ENCODE measurements at regions not wholly inside any gene's neighbourhood (a gene's known extent, or its start where the extent isn't known, plus 50 kb on each side); places are given as distances from the start of the nearest gene placed in this dataset.

GRCh38 chr12:40431169-40431568, 206.4 kb downstream of the LRRK2 start:
- Histone ChIP-seq H3K4me2 (ENCODE audit: low read depth, low read length, poor library complexity, severe bottlenecking) (no peak overlapping the region), H3K9me2 (replicated peaks; ENCODE audit: low read depth, low read length) (no peaks in the 10 kb centered on the region), H3K4me1 (ENCODE audit: insufficient read depth, low read length, poor library complexity, severe bottlenecking) (no peaks in the 10 kb centered on the region), H3F3A (ENCODE audit: low read depth) (no peaks in the 10 kb centered on the region), H3K36me3 (ENCODE audit: insufficient read depth, low read length) (no peaks in the 10 kb centered on the region), H4K20me1 (ENCODE audit: insufficient read depth, low read length, poor library complexity, severe bottlenecking) (no peaks in the 10 kb centered on the region), H3K9ac (ENCODE audit: low read depth, low read length, poor library complexity, severe bottlenecking) (no peak overlapping the region), H3K27me3 (ENCODE audit: insufficient read depth, low read length, poor library complexity, severe bottlenecking) (no peaks in the 10 kb centered on the region), H3K9me3 (ENCODE audit: insufficient read depth, low read depth, low read length) (no peaks in the 10 kb centered on the region), H3K79me2 (ENCODE audit: insufficient read depth, low read length) (no peaks in the 10 kb centered on the region), H2AFZ (ENCODE audit: low read length) (no peak overlapping the region), H3K4me3 (ENCODE audit: low read length, poor library complexity, severe bottlenecking) (no peak overlapping the region)
- TF ChIP-seq EZH2phosphoT487 (IDR thresholded peaks at IDR 0.05; ENCODE audit: borderline replicate concordance), result no peak
- TF ChIP-seq, protein P1, sequence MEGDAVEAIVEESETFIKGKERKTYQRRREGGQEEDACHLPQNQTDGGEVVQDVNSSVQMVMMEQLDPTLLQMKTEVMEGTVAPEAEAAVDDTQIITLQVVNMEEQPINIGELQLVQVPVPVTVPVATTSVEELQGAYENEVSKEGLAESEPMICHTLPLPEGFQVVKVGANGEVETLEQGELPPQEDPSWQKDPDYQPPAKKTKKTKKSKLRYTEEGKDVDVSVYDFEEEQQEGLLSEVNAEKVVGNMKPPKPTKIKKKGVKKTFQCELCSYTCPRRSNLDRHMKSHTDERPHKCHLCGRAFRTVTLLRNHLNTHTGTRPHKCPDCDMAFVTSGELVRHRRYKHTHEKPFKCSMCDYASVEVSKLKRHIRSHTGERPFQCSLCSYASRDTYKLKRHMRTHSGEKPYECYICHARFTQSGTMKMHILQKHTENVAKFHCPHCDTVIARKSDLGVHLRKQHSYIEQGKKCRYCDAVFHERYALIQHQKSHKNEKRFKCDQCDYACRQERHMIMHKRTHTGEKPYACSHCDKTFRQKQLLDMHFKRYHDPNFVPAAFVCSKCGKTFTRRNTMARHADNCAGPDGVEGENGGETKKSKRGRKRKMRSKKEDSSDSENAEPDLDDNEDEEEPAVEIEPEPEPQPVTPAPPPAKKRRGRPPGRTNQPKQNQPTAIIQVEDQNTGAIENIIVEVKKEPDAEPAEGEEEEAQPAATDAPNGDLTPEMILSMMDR (conservative IDR thresholded peaks at IDR 0.05; ENCODE audit: low read length), result no peak

DNA sequence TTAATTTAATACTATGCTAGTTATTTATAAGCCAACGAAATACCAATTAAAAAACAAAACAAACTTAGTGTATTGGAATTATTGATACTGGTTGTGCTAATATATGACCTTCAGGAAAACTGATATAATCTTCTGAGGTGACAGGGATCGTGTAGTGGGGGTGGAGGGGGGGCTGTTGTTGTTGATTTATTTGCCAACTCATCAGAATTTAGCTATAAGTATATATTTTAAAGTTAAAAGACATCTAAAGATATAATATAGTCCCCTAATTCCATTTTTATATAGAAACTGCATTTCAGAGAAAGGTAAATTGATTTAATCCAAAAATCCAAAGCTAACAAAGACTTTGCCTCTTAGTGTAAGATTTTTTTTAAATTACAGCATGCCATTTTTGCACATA, 210.5 kb downstream of the LRRK2 start:
- no peak for TF ChIP-seq EZH2phosphoT487 (IDR thresholded peaks at IDR 0.05; ENCODE audit: borderline replicate concordance)
- TF ChIP-seq, protein P1 (conservative IDR thresholded peaks at IDR 0.05; ENCODE audit: low read length), result no peak
- H3K36me3 ChIP-seq (ENCODE audit: insufficient read depth, low read length), result no peaks in the 10 kb centered on the region
- no peaks in the 10 kb centered on the region for H3F3A ChIP-seq (ENCODE audit: low read depth)
- H3K9me2 ChIP-seq (replicated peaks; ENCODE audit: low read depth, low read length), result no peaks in the 10 kb centered on the region
- no peak overlapping the region for H3K9ac ChIP-seq (ENCODE audit: low read depth, low read length, poor library complexity, severe bottlenecking)
- no peaks in the 10 kb centered on the region for H3K4me1 ChIP-seq (ENCODE audit: insufficient read depth, low read length, poor library complexity, severe bottlenecking)
- H3K9me3 ChIP-seq (ENCODE audit: insufficient read depth, low read depth, low read length), result no peaks in the 10 kb centered on the region
- H4K20me1 ChIP-seq (ENCODE audit: insufficient read depth, low read length, poor library complexity, severe bottlenecking), result no peaks in the 10 kb centered on the region
- no peaks in the 10 kb centered on the region for H3K27me3 ChIP-seq (ENCODE audit: insufficient read depth, low read length, poor library complexity, severe bottlenecking)
- no peak overlapping the region for H3K4me3 ChIP-seq (ENCODE audit: low read length, poor library complexity, severe bottlenecking)
- H3K79me2 ChIP-seq (ENCODE audit: insufficient read depth, low read length), result no peaks in the 10 kb centered on the region
- no peak overlapping the region for H2AFZ ChIP-seq (ENCODE audit: low read length)
- H3K4me2 ChIP-seq (ENCODE audit: low read depth, low read length, poor library complexity, severe bottlenecking), result no peak overlapping the region

GRCh38 chr12:40435951-40436350, 211.2 kb downstream of the LRRK2 start:
- Histone ChIP-seq H3K4me2 (ENCODE audit: low read depth, low read length, poor library complexity, severe bottlenecking) (no peak overlapping the region), H2AFZ (ENCODE audit: low read length) (no peak overlapping the region), H3K27me3 (ENCODE audit: insufficient read depth, low read length, poor library complexity, severe bottlenecking) (no peaks in the 10 kb centered on the region), H3K4me3 (ENCODE audit: low read length, poor library complexity, severe bottlenecking) (no peak overlapping the region), H3K4me1 (ENCODE audit: insufficient read depth, low read length, poor library complexity, severe bottlenecking) (no peaks in the 10 kb centered on the region), H3K36me3 (ENCODE audit: insufficient read depth, low read length) (no peaks in the 10 kb centered on the region), H4K20me1 (ENCODE audit: insufficient read depth, low read length, poor library complexity, severe bottlenecking) (no peaks in the 10 kb centered on the region), H3K9me3 (ENCODE audit: insufficient read depth, low read depth, low read length) (no peaks in the 10 kb centered on the region), H3K9me2 (replicated peaks; ENCODE audit: low read depth, low read length) (no peaks in the 10 kb centered on the region), H3F3A (ENCODE audit: low read depth) (no peaks in the 10 kb centered on the region), H3K79me2 (ENCODE audit: insufficient read depth, low read length) (no peaks in the 10 kb centered on the region), H3K9ac (ENCODE audit: low read depth, low read length, poor library complexity, severe bottlenecking) (no peak overlapping the region)
- no peak for TF ChIP-seq EZH2phosphoT487 (IDR thresholded peaks at IDR 0.05; ENCODE audit: borderline replicate concordance)
- TF ChIP-seq, protein P1 (conservative IDR thresholded peaks at IDR 0.05; ENCODE audit: low read length), result no peak
